NOMO-1 treated with dmso at 0.1 percent for 144 hours (cell line): ENCODE measurements at regions not wholly inside any gene's neighbourhood (a gene's known extent, or its start where the extent isn't known, plus 50 kb on each side); places are given as distances from the start of the nearest gene placed in this dataset.

Experiments used
- DNase-seq: peaks from one replicate; lab custom pipeline; 2025; ENCODE audit not compliant: unreplicated experiment; lab: John Stamatoyannopoulos, UW

- DNase-seq = no peak
Observed at GRCh38 chr3:71854096-71854495, 69.1 kb upstream of the PROK2 start.

- DNase-seq = no peak
Observed at GRCh38 chr3:71851878-71852277, 66.9 kb upstream of the PROK2 start.

- no peak for DNase-seq
Observed at GRCh38 chr3:71850654-71851053, 65.7 kb upstream of the PROK2 start.

GRCh38 chr3:71849681-71850080 lies 64.7 kb upstream of the PROK2 start:
- no peak for DNase-seq

- DNase-seq = no peak
Observed at GRCh38 chr3:71847794-71848193, 62.8 kb upstream of the PROK2 start.

GRCh38 chr3:71846185-71846584 lies 61.2 kb upstream of the PROK2 start:
- no peak for DNase-seq

- DNase-seq = no peak
Observed at GRCh38 chr3:71843071-71843470, 58.1 kb upstream of the PROK2 start.

- DNase-seq = peak; percentile 18
Observed at GRCh38 chr3:71838406-71838805, 53.5 kb upstream of the PROK2 start.
